CD4-positive, CD25-positive, alpha-beta regulatory T cell (primary cell): ENCODE measurements at regions not wholly inside any gene's neighbourhood (a gene's known extent, or its start where the extent isn't known, plus 50 kb on each side); places are given as distances from the start of the nearest gene placed in this dataset.

ENCODE experiments used
- ATAC-seq, 2 donors: fragments of 150-1000 bp; cut with Tn5 transposase; one replicate each; pipeline ENCODE4 v1.10.0; 2021; ENCODE audit warnings: low read depth in 2 of 2, moderate number of reproducible peaks in 2 of 2, moderate library complexity in 1 of 2
- DNase-seq, 3 donors: peaks; one replicate each; pipeline versions ENCODE4 v3.0.0 to v3.0.0-alpha.2; 2012 to 2022; ENCODE audit warnings: mixed read lengths in 1 of 3
- H3K27ac ChIP-seq: one replicate; pipeline ENCODE4 v1.7.0; 2013; ENCODE audit warnings: mild to moderate bottlenecking, low read length; ENCODE audit not compliant: insufficient read depth, poor library complexity, severe bottlenecking
- H3K27me3 ChIP-seq: one replicate; pipeline ENCODE4 v1.7.0; 2013; ENCODE audit warnings: low read length; ENCODE audit not compliant: control insufficient read depth, insufficient read depth
- H3K36me3 ChIP-seq: one replicate; pipeline ENCODE4 v1.7.0; 2013; ENCODE audit warnings: mild to moderate bottlenecking, low read length, moderate library complexity; ENCODE audit not compliant: control insufficient read depth, insufficient read depth
- H3K4me1 ChIP-seq: 2 replicates; pipeline ENCODE4 v1.7.0; 2013; ENCODE audit warnings: mild to moderate bottlenecking, low read length; ENCODE audit not compliant: insufficient read depth, control insufficient read depth, poor library complexity, severe bottlenecking
- H3K4me3 ChIP-seq: one replicate; pipeline ENCODE4 v1.7.0; 2013; ENCODE audit warnings: low read depth, mild to moderate bottlenecking, low read length, moderate library complexity
- H3K9me3 ChIP-seq, 2 experiments: 1 replicate in 1 of 2; 2 replicates in 1 of 2; pipeline ENCODE4 v1.7.0; 2013; ENCODE audit warnings: low read length in 2 of 2, mild to moderate bottlenecking in 1 of 2, moderate library complexity in 1 of 2; ENCODE audit not compliant: control insufficient read depth in 2 of 2
- H3K27ac Mint-ChIP-seq, 3 donors: one replicate each; pipeline ENCODE4 v1.8.0; 2020 to 2022; ENCODE audit warnings: mild to moderate bottlenecking in 3 of 3, mixed read lengths in 3 of 3, moderate library complexity in 2 of 3
- H3K27me3 Mint-ChIP-seq: one replicate; pipeline ENCODE4 v1.8.0; 2022; ENCODE audit warnings: mild to moderate bottlenecking, mixed read lengths
- H3K36me3 Mint-ChIP-seq: one replicate; pipeline ENCODE4 v1.8.0; 2020; ENCODE audit warnings: mixed read lengths
- H3K4me1 Mint-ChIP-seq, 4 donors: one replicate each; pipeline ENCODE4 v1.8.0; 2020 to 2022; ENCODE audit warnings: mixed read lengths in 4 of 4, mild to moderate bottlenecking in 1 of 4
- H3K4me3 Mint-ChIP-seq, 4 donors: one replicate each; pipeline ENCODE4 v1.8.0; 2020 to 2022; ENCODE audit warnings: mild to moderate bottlenecking in 4 of 4, mixed read lengths in 4 of 4, moderate library complexity in 3 of 4
- H3K9me3 Mint-ChIP-seq, 7 donors: one replicate each; pipeline ENCODE4 v1.8.0; 2020 to 2022; ENCODE audit warnings: mixed read lengths in 7 of 7, mild to moderate bottlenecking in 3 of 7, moderate library complexity in 2 of 7

- H3K27ac ChIP-seq, result no peak overlapping the region
- Mint-ChIP-seq H3K4me1 (no peaks in the 10 kb centered on the region), H3K9me3 (peaks cover 0 to 4% (median 1%) of the 10 kb centered on the region in 7 donors), H3K27ac (peak overlapping the region in 1 of 3 donors; percentile 23), H3K4me3 (no peak overlapping the region), H3K27me3 (peaks cover 4% of the 10 kb centered on the region), H3K36me3 (no peaks in the 10 kb centered on the region)
- no peaks in the 10 kb centered on the region for H3K9me3 ChIP-seq
- no peaks in the 10 kb centered on the region for H3K27me3 ChIP-seq
- ATAC-seq, result no peak
- no peaks in the 10 kb centered on the region for H3K36me3 ChIP-seq
- DNase-seq, result no peak
- H3K4me1 ChIP-seq, result no peaks in the 10 kb centered on the region
- no peak overlapping the region for H3K4me3 ChIP-seq
These were observed 50.9 kb upstream of the CNIH3 start for GRCh38 chr1:224565186-224565585.

DNA sequence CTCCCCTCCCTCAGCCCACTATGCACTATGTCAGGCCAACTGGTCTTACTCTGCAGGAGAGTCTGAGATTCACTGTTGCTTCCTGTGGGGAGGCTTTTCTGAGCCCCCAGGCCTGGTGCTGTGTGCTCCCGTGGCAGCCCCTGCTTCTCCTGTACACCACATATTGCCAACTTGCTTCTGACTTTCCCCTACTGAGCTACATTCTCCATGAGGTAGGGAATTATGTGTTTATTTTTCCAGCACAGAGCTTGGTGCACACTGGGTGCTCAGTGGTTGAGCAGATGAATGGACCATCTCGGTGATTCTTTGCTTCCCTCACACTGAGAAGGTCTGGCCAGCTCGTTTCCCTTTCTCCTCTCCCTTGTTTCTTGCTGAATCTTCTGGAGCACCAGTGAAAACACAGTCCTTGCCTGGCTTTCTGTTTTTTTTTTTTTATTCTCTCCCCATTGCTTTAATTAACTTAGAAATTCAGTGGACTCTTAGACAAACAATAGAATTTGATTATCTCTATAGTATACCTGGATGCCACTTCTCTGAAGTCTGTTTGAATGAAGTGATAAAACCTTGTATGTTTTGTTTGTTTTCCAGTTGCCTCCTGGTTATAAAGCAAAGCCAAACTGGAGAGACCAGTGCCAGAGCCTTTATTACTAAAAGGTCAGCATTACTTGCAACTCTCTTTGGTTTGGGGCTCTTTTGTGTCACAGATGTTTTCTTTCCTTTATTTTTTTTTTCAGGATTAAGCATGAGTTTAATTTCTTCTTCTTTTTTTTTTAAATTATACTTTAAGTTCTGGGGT lies 50.3 kb upstream of the CNIH3 start:
- no peak for DNase-seq
- H3K27ac Mint-ChIP-seq, result peak overlapping the region in 2 of 3 donors; percentile 23 to 31
- H3K36me3 ChIP-seq, result no peaks in the 10 kb centered on the region

More for the DNA sequence above, 50.3 kb upstream of the CNIH3 start:
- no peaks in the 10 kb centered on the region for H3K4me1 ChIP-seq
- no peak for ATAC-seq
- Mint-ChIP-seq H3K4me3 (no peak overlapping the region), H3K9me3 (peaks cover 0 to 4% (median under 1%) of the 10 kb centered on the region in 7 donors), H3K36me3 (no peaks in the 10 kb centered on the region), H3K27me3 (peaks cover 5% of the 10 kb centered on the region), H3K4me1 (no peaks in the 10 kb centered on the region)
- no peak overlapping the region for H3K27ac ChIP-seq
- H3K27me3 ChIP-seq, result no peaks in the 10 kb centered on the region
- H3K9me3 ChIP-seq, result no peaks in the 10 kb centered on the region
- no peak overlapping the region for H3K4me3 ChIP-seq
